Activated CD8-positive, alpha-beta T cell treated with anti-CD3 and anti-CD28 coated beads, Interleukin-2, amount 10 ng/mL, durations not matched to agents 7 days and 5 days (primary cell): ENCODE measurements at regions not wholly inside any gene's neighbourhood (a gene's known extent, or its start where the extent isn't known, plus 50 kb on each side); places are given as distances from the start of the nearest gene placed in this dataset.

Experiments used
- ATAC-seq: fragments of 150-1000 bp; cut with Tn5 transposase; one replicate; pipeline ENCODE4 v1.10.0; 2021; ENCODE audit warnings: moderate library complexity
- CTCF ChIA-PET: fragments of 350-600 bp; sonication (Branson Sonifier 250); formaldehyde crosslinking; loops from one replicate; lab custom pipeline; 2021; ENCODE audit warnings: antibody characterized with exemption; lab: Charles Lee
- POLR2A ChIA-PET: fragments of 350-600 bp; sonication (Branson Sonifier 250); formaldehyde crosslinking; loops from one replicate; lab custom pipeline; 2021; ENCODE audit warnings: antibody characterized with exemption; lab: Charles Lee
- DNase-seq: peaks from one replicate; pipeline ENCODE4 v3.0.0-alpha.2; 2020
- H3K27ac Mint-ChIP-seq: one replicate; pipeline ENCODE4 v1.8.0; 2021; ENCODE audit warnings: mild to moderate bottlenecking, mixed read lengths
- H3K27me3 Mint-ChIP-seq: one replicate; pipeline ENCODE4 v1.8.0; 2021; ENCODE audit warnings: low read depth, mixed read lengths
- H3K36me3 Mint-ChIP-seq: one replicate; pipeline ENCODE4 v1.8.0; 2021; ENCODE audit warnings: low read depth, mixed read lengths
- H3K4me1 Mint-ChIP-seq: one replicate; pipeline ENCODE4 v1.8.0; 2021; ENCODE audit warnings: low read depth, mixed read lengths
- H3K4me3 Mint-ChIP-seq: one replicate; pipeline ENCODE4 v1.8.0; 2021; ENCODE audit warnings: mild to moderate bottlenecking, mixed read lengths
- H3K9me3 Mint-ChIP-seq: one replicate; pipeline ENCODE4 v1.8.0; 2022; ENCODE audit warnings: mixed read lengths; ENCODE audit not compliant: insufficient read depth

- DNase-seq, result no peak
- ATAC-seq, result no peak
- Mint-ChIP-seq H3K4me1 (peaks cover 7% of the 10 kb centered on the region), H3K27me3 (peaks cover 41% of the 10 kb centered on the region), H3K36me3 (no peaks in the 10 kb centered on the region), H3K9me3 (no peaks in the 10 kb centered on the region), H3K27ac (no peak overlapping the region), H3K4me3 (no peak overlapping the region)
- ChIA-PET POLR2A (no interaction called here), CTCF (no interaction called here)
These were observed 70.4 kb upstream of the MLN start for GRCh38 chr6:33874136-33874760.

DNA sequence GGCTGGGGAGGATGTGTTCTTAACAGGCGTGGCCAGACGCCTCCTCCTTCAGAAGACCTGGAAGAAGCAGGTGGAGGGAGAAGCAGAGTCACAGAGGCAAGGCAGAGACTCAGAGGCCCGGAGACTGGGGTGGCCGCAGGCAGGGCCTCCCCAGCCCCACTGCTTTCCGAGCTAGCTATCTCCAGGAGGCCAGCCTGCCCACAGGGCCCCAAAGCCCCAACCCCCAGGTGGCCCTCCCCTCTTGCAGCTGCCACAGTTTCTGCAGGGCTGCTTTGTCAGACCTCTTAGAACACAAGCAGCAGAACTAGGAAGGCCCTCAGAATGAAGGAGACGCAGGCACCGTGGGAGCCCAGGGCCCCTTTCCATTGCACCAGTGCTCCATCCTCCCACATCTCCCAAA lies 69.0 kb upstream of the MLN start:
- Mint-ChIP-seq H3K4me3 (no peak overlapping the region), H3K27ac (no peak overlapping the region), H3K9me3 (no peaks in the 10 kb centered on the region), H3K36me3 (no peaks in the 10 kb centered on the region), H3K27me3 (peaks cover 48% of the 10 kb centered on the region), H3K4me1 (peaks cover 7% of the 10 kb centered on the region)
- ATAC-seq (no peak), DNase-seq (no peak)
- POLR2A ChIA-PET, result no interaction called here
- CTCF ChIA-PET, result interaction anchor here (1.3 kb wide), 1 partner anchor 101 kb away, joined by 3 read pairs; no protein-coding TSS in a partner anchor

- H3K27ac Mint-ChIP-seq, result no peak overlapping the region
- peaks cover 50% of the 10 kb centered on the region for H3K27me3 Mint-ChIP-seq
- H3K9me3 Mint-ChIP-seq, result peaks cover 14% of the 10 kb centered on the region
- H3K4me3 Mint-ChIP-seq, result no peak overlapping the region
- H3K36me3 Mint-ChIP-seq, result peaks cover 2% of the 10 kb centered on the region
- POLR2A ChIA-PET, result no interaction called here
- DNase-seq (no peak), ATAC-seq (no peak)
- CTCF ChIA-PET, result interaction anchor here (1.3 kb wide), 1 partner anchor 89 kb away, joined by 3 read pairs; no protein-coding TSS in a partner anchor
- peaks cover 6% of the 10 kb centered on the region for H3K4me1 Mint-ChIP-seq
These were observed 66.1 kb upstream of the MLN start for GRCh38 chr6:33869826-33870423.

DNA sequence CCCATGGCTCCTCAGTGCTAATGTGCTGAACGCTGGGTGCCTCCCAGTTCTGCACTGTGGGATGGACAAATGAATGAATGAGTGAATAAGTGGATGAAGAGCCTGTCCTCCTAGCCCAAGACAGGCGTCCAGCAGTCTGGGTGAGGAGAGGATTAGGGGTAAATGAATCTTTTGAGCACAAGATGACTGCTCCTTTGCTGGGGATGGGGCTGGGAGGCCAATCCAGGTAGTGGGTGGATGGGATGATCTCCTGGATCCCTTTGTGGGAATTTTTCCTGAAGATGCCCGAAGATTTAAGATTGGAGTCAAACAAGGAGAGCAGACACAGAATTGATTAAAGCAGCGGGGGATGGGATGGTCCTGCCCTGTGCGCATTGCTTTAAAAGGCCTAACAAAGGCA lies 65.3 kb upstream of the MLN start:
- ChIA-PET CTCF (no interaction called here), POLR2A (interaction anchor here (0.6 kb wide), 1 partner anchor 578 kb away, joined by 3 read pairs; no protein-coding TSS in a partner anchor)
- peaks cover 43% of the 10 kb centered on the region for H3K27me3 Mint-ChIP-seq
- DNase-seq (no peak), ATAC-seq (no peak)
- H3K27ac Mint-ChIP-seq, result no peak overlapping the region
- H3K36me3 Mint-ChIP-seq, result peaks cover 2% of the 10 kb centered on the region
- peaks cover 14% of the 10 kb centered on the region for H3K9me3 Mint-ChIP-seq
- H3K4me3 Mint-ChIP-seq, result no peak overlapping the region
- peaks cover 3% of the 10 kb centered on the region for H3K4me1 Mint-ChIP-seq

DNA sequence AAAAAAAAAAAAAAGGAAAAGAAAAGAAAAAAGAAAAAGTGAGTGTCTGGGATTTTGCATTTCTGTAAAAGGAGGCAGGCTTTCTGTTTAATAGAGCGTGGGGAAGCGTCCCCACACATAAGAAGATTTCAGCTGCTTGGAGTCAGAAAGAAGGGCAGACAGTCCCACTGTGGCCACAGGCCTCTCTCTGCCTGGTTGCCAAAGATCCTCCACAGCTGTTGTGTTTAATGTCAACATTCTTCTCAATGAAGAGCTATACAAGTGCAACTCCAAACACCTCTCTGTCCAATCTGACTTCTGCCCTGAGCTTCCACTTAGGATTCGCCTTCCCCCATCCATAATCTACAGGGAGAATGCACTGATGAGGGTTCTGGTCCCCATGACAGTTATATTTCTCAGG lies 64.3 kb upstream of the MLN start:
- CTCF ChIA-PET, result no interaction called here
- no peak overlapping the region for H3K4me3 Mint-ChIP-seq

GRCh38 chr6:33865478-33866077 lies 61.8 kb upstream of the MLN start:
- ChIA-PET CTCF (no interaction called here), POLR2A (interaction anchor here (1.3 kb wide), 1 partner anchor 39 kb away, joined by 3 read pairs; no protein-coding TSS in a partner anchor)
- H3K36me3 Mint-ChIP-seq, result peaks cover 2% of the 10 kb centered on the region
- peaks cover 30% of the 10 kb centered on the region for H3K4me1 Mint-ChIP-seq
- DNase-seq, result no peak
- H3K9me3 Mint-ChIP-seq, result peaks cover 14% of the 10 kb centered on the region
- H3K27ac Mint-ChIP-seq, result no peak overlapping the region
- no peak overlapping the region for H3K4me3 Mint-ChIP-seq
- no peak for ATAC-seq
- H3K27me3 Mint-ChIP-seq, result peaks cover 50% of the 10 kb centered on the region

More for the DNA sequence above, 64.3 kb upstream of the MLN start:
- no peak for DNase-seq
- POLR2A ChIA-PET, result no interaction called here
- ATAC-seq, result no peak
- Mint-ChIP-seq H3K27ac (no peak overlapping the region), H3K36me3 (peaks cover 2% of the 10 kb centered on the region), H3K27me3 (peaks cover 41% of the 10 kb centered on the region), H3K4me1 (peaks cover 11% of the 10 kb centered on the region), H3K9me3 (peaks cover 14% of the 10 kb centered on the region)

DNA sequence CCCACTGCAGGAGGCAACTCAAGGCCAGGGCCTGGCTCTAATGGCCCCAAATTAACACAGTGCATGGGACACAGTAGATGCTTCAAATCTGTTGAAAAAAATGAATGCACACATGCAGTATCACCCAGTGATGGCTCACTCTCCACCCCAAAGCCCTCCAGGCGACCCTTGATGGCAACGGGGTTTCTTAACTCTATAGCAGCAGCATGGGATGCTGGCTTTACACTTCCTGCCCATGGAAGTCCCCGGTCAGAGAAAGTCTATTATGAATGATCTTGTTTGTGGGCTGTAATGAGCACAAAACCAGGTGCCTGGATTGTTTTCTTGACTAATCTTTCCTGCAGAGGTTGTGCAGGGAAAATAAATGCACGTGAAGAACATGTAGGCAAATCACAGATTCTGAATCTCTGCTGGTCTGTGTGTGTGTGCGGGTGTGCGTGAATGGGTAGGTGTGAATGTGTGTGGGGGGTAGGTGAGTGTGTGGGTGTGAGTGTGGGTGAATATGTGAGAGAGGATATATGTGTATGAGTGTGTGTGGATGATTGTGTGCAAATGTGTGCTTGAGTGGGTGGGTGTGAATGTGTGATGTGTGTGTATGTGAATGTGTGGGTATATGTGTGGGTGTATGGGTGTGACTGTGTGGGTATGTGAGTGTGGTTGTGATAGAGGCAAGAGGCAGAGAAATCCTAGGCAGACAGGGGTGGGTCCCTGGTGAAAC lies 60.1 kb upstream of the MLN start:
- H3K4me1 Mint-ChIP-seq, result peaks cover 34% of the 10 kb centered on the region
- peaks cover 50% of the 10 kb centered on the region for H3K27me3 Mint-ChIP-seq
- H3K27ac Mint-ChIP-seq, result no peak overlapping the region
- no peak for ATAC-seq
- POLR2A ChIA-PET, result no interaction called here
- peaks cover 2% of the 10 kb centered on the region for H3K36me3 Mint-ChIP-seq
- no peak overlapping the region for H3K4me3 Mint-ChIP-seq
- DNase-seq, result no peak
- CTCF ChIA-PET, result no interaction called here
- H3K9me3 Mint-ChIP-seq, result peaks cover 14% of the 10 kb centered on the region

GRCh38 chr6:33863084-33863483 lies 59.3 kb upstream of the MLN start:
- Mint-ChIP-seq H3K27ac (no peak overlapping the region), H3K4me3 (no peak overlapping the region), H3K27me3 (peaks cover 47% of the 10 kb centered on the region), H3K9me3 (peaks cover 14% of the 10 kb centered on the region), H3K36me3 (peaks cover 2% of the 10 kb centered on the region), H3K4me1 (peaks cover 42% of the 10 kb centered on the region)
- no peak for ATAC-seq
- CTCF ChIA-PET, result interaction anchor here (2.2 kb wide), 1 partner anchor 192 kb away, joined by 5 read pairs; no protein-coding TSS in a partner anchor
- DNase-seq, result no peak
- POLR2A ChIA-PET, result interaction anchor here (0.7 to 3.1 kb wide), 2 partner anchors 42 to 546 kb away, joined by 3 to 22 read pairs; no protein-coding TSS in a partner anchor

DNA sequence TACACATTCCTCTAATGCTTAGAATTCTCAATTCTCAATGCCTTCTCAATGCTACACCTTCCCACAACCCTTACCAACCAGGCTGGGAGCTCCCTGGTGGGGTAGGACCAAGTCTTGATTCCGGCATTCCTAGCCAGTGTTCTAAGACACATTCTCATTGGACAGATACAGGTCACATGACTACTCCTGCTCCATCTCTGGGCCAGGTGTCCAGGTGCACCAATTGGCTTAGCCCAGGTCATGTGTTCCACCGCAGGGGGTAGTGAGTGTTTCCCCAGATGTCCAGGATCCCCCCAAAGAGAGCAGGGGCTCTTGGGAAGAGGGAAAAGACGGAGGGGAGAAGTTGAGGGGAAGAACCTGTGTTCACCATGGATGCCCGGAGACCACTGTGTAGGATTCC lies 58.7 kb upstream of the MLN start:
- no peak for ATAC-seq
- H3K4me1 Mint-ChIP-seq, result peaks cover 48% of the 10 kb centered on the region
- no peak overlapping the region for H3K27ac Mint-ChIP-seq
- peaks cover 2% of the 10 kb centered on the region for H3K36me3 Mint-ChIP-seq
- H3K9me3 Mint-ChIP-seq, result peaks cover 14% of the 10 kb centered on the region
- peaks cover 47% of the 10 kb centered on the region for H3K27me3 Mint-ChIP-seq
- POLR2A ChIA-PET, result interaction anchor here (0.7 to 3.1 kb wide), 2 partner anchors 42 to 546 kb away, joined by 3 to 22 read pairs; no protein-coding TSS in a partner anchor
- CTCF ChIA-PET, result interaction anchor here (1.0 to 2.2 kb wide), 2 partner anchors 13 to 192 kb away, joined by 3 to 5 read pairs; no protein-coding TSS in a partner anchor
- DNase-seq, result no peak
- H3K4me3 Mint-ChIP-seq, result no peak overlapping the region

GRCh38 chr6:33861722-33862121 lies 57.9 kb upstream of the MLN start:
- Mint-ChIP-seq H3K36me3 (peaks cover 2% of the 10 kb centered on the region), H3K4me1 (peaks cover 56% of the 10 kb centered on the region), H3K9me3 (peaks cover 10% of the 10 kb centered on the region), H3K27ac (no peak overlapping the region), H3K4me3 (no peak overlapping the region), H3K27me3 (peaks cover 44% of the 10 kb centered on the region)
- DNase-seq (no peak), ATAC-seq (no peak)
- ChIA-PET CTCF (interaction anchor here (1.0 to 2.2 kb wide), 9 partner anchors 12 to 293 kb away, joined by 3 to 14 read pairs (median 5); partner anchors contain the start of gene UQCC2), POLR2A (interaction anchor here (0.6 to 3.1 kb wide), 3 partner anchors 41 to 183 kb away, joined by 3 to 22 read pairs (median 3); no protein-coding TSS in a partner anchor)
